Endothelial cell of umbilical vein (primary cell): ENCODE measurements at regions not wholly inside any gene's neighbourhood (a gene's known extent, or its start where the extent isn't known, plus 50 kb on each side); places are given as distances from the start of the nearest gene placed in this dataset.

Source experiments
- BruUV-seq: library from RNA; stranded (reverse); fragments of 400-500 nt; replicated peaks from 2 replicates; lab custom pipeline; 2021; lab: Mats Ljungman, UMichigan
- CTCF ChIA-PET: fragments of 300-600, 350-600 bp; sonication (Branson Sonifier 250); formaldehyde crosslinking; loops from one replicate; lab custom pipeline; 2021; ENCODE audit warnings: antibody characterized with exemption, inconsistent platforms; lab: Charles Lee
- POLR2A ChIA-PET: fragments of 300-600, 350-600 bp; sonication (Branson Sonifier 250); formaldehyde crosslinking; loops from one replicate; lab custom pipeline; 2021; ENCODE audit warnings: antibody characterized with exemption, inconsistent platforms; lab: Charles Lee
- DNase-seq: peaks from one replicate; pipeline ENCODE4 v3.0.0-alpha.2; 2011; ENCODE audit warnings: low read depth, low spot score
- FAIRE-seq: peaks from 2 replicates; lab custom pipeline; 2011; peaks lifted over from hg19 to GRCh38; lab: Jason Lieb, UNC
- H2AFZ ChIP-seq: 2 replicates; pipeline ENCODE4 v1.6.0; 2012; ENCODE audit warnings: low read depth, low read length, control low read depth, inconsistent platforms
- H3K27ac ChIP-seq: 2 replicates; pipeline ENCODE4 v1.5.1; 2011; ENCODE audit warnings: low read depth, mild to moderate bottlenecking, control low read depth, low read length, moderate library complexity; ENCODE audit not compliant: insufficient read depth
- H3K27me3 ChIP-seq, 2 experiments: 2 replicates each; pipeline versions ENCODE4 v1.6.0 to v1.6.1; 2011; ENCODE audit warnings: low read length in 2 of 2, mixed read lengths in 1 of 2; ENCODE audit not compliant: control insufficient read depth in 2 of 2, insufficient read depth in 2 of 2
- H3K36me3 ChIP-seq, 2 experiments: 2 replicates in 1 of 2; 3 replicates in 1 of 2; pipeline ENCODE4 v1.5.1; 2011; ENCODE audit warnings: low read length in 2 of 2, mild to moderate bottlenecking in 1 of 2, moderate library complexity in 1 of 2; ENCODE audit not compliant: control insufficient read depth in 2 of 2, insufficient read depth in 2 of 2; ENCODE audit errors: extremely low read depth in 1 of 2
- H3K4me1 ChIP-seq: 3 replicates; pipeline ENCODE4 v1.5.1; 2011; ENCODE audit warnings: mild to moderate bottlenecking, low read length; ENCODE audit not compliant: control insufficient read depth, insufficient read depth; ENCODE audit errors: extremely low read depth
- H3K4me2 ChIP-seq: 2 replicates; pipeline ENCODE4 v1.6.1; 2011; ENCODE audit warnings: low read length, control low read depth, mixed read lengths; ENCODE audit not compliant: insufficient read depth
- H3K4me3 ChIP-seq, 3 experiments: fragments of 200-600 bp in 1 of 3; sonication (generic), shearing (Covaris generic) in 1 of 3; replicated peaks in 1 of 3; 2 replicates each; pipeline ENCODE4 v1.5.1; 2011 to 2016; ENCODE audit warnings: control low read depth in 3 of 3, low read length in 3 of 3, mild to moderate bottlenecking in 2 of 3, inconsistent platforms in 1 of 3, low read depth in 1 of 3, moderate library complexity in 1 of 3; ENCODE audit not compliant: insufficient read depth in 1 of 3
- H3K79me2 ChIP-seq: 2 replicates; pipeline ENCODE4 v1.6.0; 2012; ENCODE audit warnings: low read length, inconsistent platforms; ENCODE audit not compliant: control insufficient read depth, insufficient read depth
- H3K9ac ChIP-seq: replicated peaks from 2 replicates; pipeline ENCODE3; 2011; ENCODE audit warnings: low read length, control low read depth; ENCODE audit not compliant: insufficient read depth; ENCODE audit errors: extremely low read depth
- H3K9me1 ChIP-seq: replicated peaks from 3 replicates; pipeline ENCODE4 v1.6.0; 2011; ENCODE audit warnings: mild to moderate bottlenecking, low read length; ENCODE audit not compliant: control insufficient read depth, insufficient read depth; ENCODE audit errors: extremely low read depth
- H3K9me3 ChIP-seq: replicated peaks from 2 replicates; pipeline ENCODE4 v1.5.1; 2012; ENCODE audit warnings: low read length, inconsistent platforms; ENCODE audit not compliant: control insufficient read depth, insufficient read depth
- H4K20me1 ChIP-seq: replicated peaks from 2 replicates; pipeline ENCODE3; 2011; ENCODE audit warnings: mild to moderate bottlenecking, low read length; ENCODE audit not compliant: control insufficient read depth, insufficient read depth; ENCODE audit errors: extremely low read depth
- CTCF ChIP-seq, 2 donors: IDR thresholded peaks; 1 replicate in 1 of 2; 2 replicates in 1 of 2; pipeline ENCODE4 v1.5.1; 2011; ENCODE audit warnings: low read length in 2 of 2, mild to moderate bottlenecking in 2 of 2, moderate library complexity in 2 of 2, control low read depth in 1 of 2, inconsistent platforms in 1 of 2, low read depth in 1 of 2; ENCODE audit not compliant: insufficient read depth in 1 of 2; ENCODE audit errors: extremely low read depth in 1 of 2
- EZH2 ChIP-seq: IDR thresholded peaks from 2 replicates; pipeline ENCODE4 v1.6.1; 2012; ENCODE audit warnings: borderline replicate concordance, low read depth, mild to moderate bottlenecking, moderate library complexity, low read length, inconsistent platforms; ENCODE audit not compliant: severe bottlenecking
- FOS ChIP-seq: IDR thresholded peaks from 2 replicates; pipeline ENCODE4 v1.6.1; 2011; ENCODE audit warnings: mild to moderate bottlenecking, low read length, moderate library complexity, borderline replicate concordance; ENCODE audit not compliant: insufficient read depth
- GATA2 ChIP-seq: IDR thresholded peaks from 2 replicates; pipeline ENCODE4 v1.7.0; 2011; ENCODE audit warnings: low read depth, mild to moderate bottlenecking, moderate library complexity, mixed read lengths, low read length; ENCODE audit not compliant: insufficient read length, insufficient read depth
- JUN ChIP-seq: IDR thresholded peaks from 2 replicates; pipeline ENCODE4 v1.6.1; 2011; ENCODE audit warnings: borderline replicate concordance, low read depth; ENCODE audit not compliant: insufficient read length, insufficient read depth
- MAX ChIP-seq: IDR thresholded peaks from 2 replicates; pipeline ENCODE4 v1.6.1; 2011; ENCODE audit not compliant: insufficient read depth, insufficient read length
- MYC ChIP-seq: IDR thresholded peaks from one replicate; pipeline ENCODE4 v1.6.1; 2011; ENCODE audit warnings: mild to moderate bottlenecking, low read depth, low read length
- POLR2A ChIP-seq: IDR thresholded peaks from 2 replicates; pipeline ENCODE4 v1.6.1; 2012; ENCODE audit warnings: low read depth, mild to moderate bottlenecking, control low read depth, low read length
- POLR2AphosphoS5 ChIP-seq: IDR thresholded peaks from 2 replicates; pipeline ENCODE4 v1.6.1; 2012; ENCODE audit warnings: low read depth, mild to moderate bottlenecking, control low read depth, low read length, moderate library complexity; ENCODE audit not compliant: insufficient read depth
- dilution Hi-C: fragments of 300-500 bp; cut with MboI; formaldehyde crosslinking; loops from one replicate; pipeline ENCODE4 v1.15.0; 2019; ENCODE audit warnings: low sequenced_read_pairs; ENCODE audit not compliant: extremely low pct_ligation_motif_present
- intact Hi-C: fragments of 100-400 bp; cut with micrococcal nuclease; formaldehyde crosslinking; loops from one replicate; pipeline ENCODE4 v1.10.0; 2022

- Histone ChIP-seq H3K9me1 (no peaks in the 10 kb centered on the region), H2AFZ (no peak overlapping the region), H3K27ac (no peak overlapping the region), H4K20me1 (no peaks in the 10 kb centered on the region), H3K9ac (no peak overlapping the region), H3K36me3 (no peaks in the 10 kb centered on the region), H3K27me3 (no peaks in the 10 kb centered on the region), H3K4me2 (no peak overlapping the region), H3K79me2 (no peaks in the 10 kb centered on the region), H3K4me1 (no peaks in the 10 kb centered on the region), H3K4me3 (no peak overlapping the region), H3K9me3 (peaks cover 2% of the 10 kb centered on the region)
- POLR2A ChIA-PET: no interaction called here
- TF ChIP-seq MAX: no peak
- no peak for TF ChIP-seq EZH2
- TF ChIP-seq POLR2A: no peak
- TF ChIP-seq MYC: no peak
- no peak for TF ChIP-seq FOS
- no peak for TF ChIP-seq GATA2
- TF ChIP-seq CTCF (IDR thresholded peaks at IDR 0.05; ENCODE audit: extremely low read depth in 1 of 2, insufficient read depth in 1 of 2, low read depth in 1 of 2, low read length in 2 of 2): no peak
- no peak for TF ChIP-seq POLR2AphosphoS5
- TF ChIP-seq JUN: no peak
- DNase-seq (no peak), FAIRE-seq (no peak)
- dilution Hi-C loops: no loop called here
- intact Hi-C loops: no loop called here
- CTCF ChIA-PET: no interaction called here
- BruUV-seq: no TSS peak
Observed at GRCh38 chr6:40077315-40077714, 143.1 kb upstream of the MOCS1 start.
